LNCAP (cell line): ENCODE measurements at regions not wholly inside any gene's neighbourhood (a gene's known extent, or its start where the extent isn't known, plus 50 kb on each side); places are given as distances from the start of the nearest gene placed in this dataset.

ENCODE experiments used
- CTCF ChIP-seq: fragments of 450-650 bp; IDR thresholded peaks from 2 replicates; pipeline ENCODE4 v1.5.1; 2017; ENCODE audit warnings: mild to moderate bottlenecking

- no peak for TF ChIP-seq CTCF
Observed at GRCh38 chr9:80485420-80486250, 913.9 kb downstream of the TLE4 start.

- TF ChIP-seq CTCF = no peak
Observed at GRCh38 chr9:80467632-80468031, 895.9 kb downstream of the TLE4 start.

DNA sequence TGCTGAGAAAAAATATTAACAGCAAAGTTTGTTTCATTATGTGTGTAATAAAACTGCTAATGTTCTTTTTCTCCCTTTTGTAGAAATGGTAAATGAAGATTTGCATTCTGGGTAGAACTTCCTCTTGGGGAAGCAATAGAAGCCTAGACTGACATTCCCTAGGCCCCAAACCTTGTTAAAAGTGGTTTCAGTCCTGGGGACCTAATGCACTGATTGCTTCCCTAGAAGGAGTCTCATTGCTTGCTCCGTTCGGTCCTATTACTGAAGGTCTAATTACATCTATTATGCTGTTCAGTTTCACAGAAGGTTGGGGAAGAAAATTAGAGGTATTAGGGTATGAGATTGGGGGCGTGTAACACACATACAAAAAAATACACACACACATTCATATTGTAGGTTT lies 893.8 kb downstream of the TLE4 start:
- no peak for TF ChIP-seq CTCF

GRCh38 chr9:80449513-80449912 lies 877.7 kb downstream of the TLE4 start:
- no peak for TF ChIP-seq CTCF

- TF ChIP-seq CTCF = no peak
Observed at GRCh38 chr9:80448996-80449395, 877.2 kb downstream of the TLE4 start.

GRCh38 chr9:80447876-80448275 lies 876.1 kb downstream of the TLE4 start:
- TF ChIP-seq CTCF = no peak

DNA sequence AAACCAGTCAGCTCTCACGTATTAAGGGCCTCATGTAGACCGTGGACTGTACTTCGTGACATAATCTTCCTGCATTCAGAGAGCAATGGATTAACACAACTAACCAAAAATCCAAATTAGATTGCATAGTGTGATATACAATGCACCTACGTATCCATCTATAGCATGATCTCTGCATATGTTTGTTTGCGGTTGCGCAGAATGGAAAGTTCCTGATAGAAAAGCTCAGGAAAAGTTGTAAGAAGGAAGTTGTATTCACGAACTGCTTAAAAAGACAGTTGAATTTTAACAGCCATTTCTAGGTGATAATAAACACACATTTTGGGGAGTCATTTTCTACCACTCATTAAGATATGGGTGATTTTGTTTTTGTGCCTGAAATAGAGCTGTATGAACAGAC lies 869.0 kb downstream of the TLE4 start:
- no peak for TF ChIP-seq CTCF

- no peak for TF ChIP-seq CTCF
Observed at GRCh38 chr9:80437825-80438224, 866.1 kb downstream of the TLE4 start.
